Natural killer cell (primary cell): ENCODE measurements at regions not wholly inside any gene's neighbourhood (a gene's known extent, or its start where the extent isn't known, plus 50 kb on each side); places are given as distances from the start of the nearest gene placed in this dataset.

Experiments
- ATAC-seq, 3 donors: fragments of 150-1000 bp in 2 of 3; fragments of 200-7000 bp in 1 of 3; cut with Tn5 transposase; 1 replicate in 1 of 3; 2 replicates in 2 of 3; pipeline ENCODE4 v1.10.0; 2021; ENCODE audit warnings: mild to moderate bottlenecking in 2 of 3, moderate library complexity in 2 of 3
- DNase-seq, 2 donors: peaks; one replicate each; pipeline versions ENCODE4 v3.0.0 to v3.0.0-alpha.2; 2013 to 2021; ENCODE audit warnings: mixed read lengths in 1 of 2
- H3K27ac ChIP-seq: one replicate; pipeline ENCODE4 v1.5.1; 2013; ENCODE audit warnings: mild to moderate bottlenecking, low read length
- H3K27me3 ChIP-seq: one replicate; pipeline ENCODE4 v1.6.1; 2013; ENCODE audit warnings: low read length; ENCODE audit not compliant: control insufficient read depth, insufficient read depth
- H3K36me3 ChIP-seq: one replicate; pipeline ENCODE4 v1.6.1; 2013; ENCODE audit warnings: low read length; ENCODE audit not compliant: control insufficient read depth, insufficient read depth
- H3K4me1 ChIP-seq: one replicate; pipeline ENCODE4 v1.6.1; 2013; ENCODE audit warnings: low read length; ENCODE audit not compliant: control insufficient read depth, insufficient read depth
- H3K4me3 ChIP-seq: one replicate; pipeline ENCODE4 v1.5.1; 2013; ENCODE audit warnings: low read length
- H3K9me3 ChIP-seq: one replicate; pipeline ENCODE4 v1.6.1; 2013; ENCODE audit warnings: low read length; ENCODE audit not compliant: control insufficient read depth, insufficient read depth
- H3K27ac Mint-ChIP-seq, 2 donors: one replicate each; pipeline ENCODE4 v1.8.0; 2022; ENCODE audit warnings: mild to moderate bottlenecking in 2 of 2, mixed read lengths in 2 of 2, moderate library complexity in 1 of 2
- H3K27me3 Mint-ChIP-seq, 2 donors: one replicate each; pipeline ENCODE4 v1.8.0; 2022; ENCODE audit warnings: low read depth in 2 of 2, mixed read lengths in 2 of 2
- H3K36me3 Mint-ChIP-seq: one replicate; pipeline ENCODE4 v1.8.0; 2022; ENCODE audit warnings: mixed read lengths
- H3K4me1 Mint-ChIP-seq, 2 donors: one replicate each; pipeline ENCODE4 v1.8.0; 2022; ENCODE audit warnings: mixed read lengths in 2 of 2
- H3K4me3 Mint-ChIP-seq: one replicate; pipeline ENCODE4 v1.8.0; 2022; ENCODE audit warnings: mild to moderate bottlenecking, moderate library complexity, mixed read lengths
- H3K9me3 Mint-ChIP-seq, 2 donors: one replicate each; pipeline ENCODE4 v1.8.0; 2022; ENCODE audit warnings: mixed read lengths in 2 of 2
- WGBS: methylation state at CpG from one replicate; pipeline ENCODE4 v1.1.7; 2013; ENCODE audit warnings: missing lambda C conversion rate; ENCODE audit not compliant: insufficient coverage; 5-methylcytosine and 5-hydroxymethylcytosine counted together
- intact Hi-C: fragments of 100-400 bp; cut with micrococcal nuclease; formaldehyde crosslinking; loops from one replicate; pipeline ENCODE4 v1.14.2; 2022
- TF ChIP-seq, protein P1 (sequence below): fragments of 200-600 bp; IDR thresholded peaks from one replicate; pipeline ENCODE4 v1.8.0; 2022; ENCODE audit warnings: antibody characterized with exemption

DNA sequence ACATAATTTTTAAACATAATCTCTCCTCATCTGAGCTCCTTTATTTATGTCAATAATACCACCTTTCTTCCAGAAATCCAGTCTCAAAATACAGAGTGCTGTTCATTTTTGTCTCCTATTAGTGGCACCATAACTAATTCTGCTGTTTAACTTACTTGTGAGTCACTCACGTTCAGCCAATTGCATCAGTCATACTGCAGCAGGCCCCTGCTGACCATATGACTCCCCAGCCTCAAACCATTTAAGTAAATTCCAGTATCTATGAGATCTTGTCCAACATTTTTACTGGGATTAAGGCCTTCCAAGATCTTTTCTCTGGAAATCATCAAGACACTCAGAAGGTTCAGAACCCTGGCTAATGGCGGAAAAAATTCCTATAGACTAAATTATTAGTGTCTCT, 982.2 kb upstream of the MAP3K7 start:
- no peak for ATAC-seq
- no peak for DNase-seq
- Mint-ChIP-seq H3K27ac (no peak overlapping the region), H3K36me3 (no peaks in the 10 kb centered on the region), H3K4me1 (no peaks in the 10 kb centered on the region), H3K27me3 (no peaks in the 10 kb centered on the region), H3K4me3 (no peak overlapping the region), H3K9me3 (peaks cover 8 to 9% of the 10 kb centered on the region in 2 donors)
- TF ChIP-seq, protein P1, sequence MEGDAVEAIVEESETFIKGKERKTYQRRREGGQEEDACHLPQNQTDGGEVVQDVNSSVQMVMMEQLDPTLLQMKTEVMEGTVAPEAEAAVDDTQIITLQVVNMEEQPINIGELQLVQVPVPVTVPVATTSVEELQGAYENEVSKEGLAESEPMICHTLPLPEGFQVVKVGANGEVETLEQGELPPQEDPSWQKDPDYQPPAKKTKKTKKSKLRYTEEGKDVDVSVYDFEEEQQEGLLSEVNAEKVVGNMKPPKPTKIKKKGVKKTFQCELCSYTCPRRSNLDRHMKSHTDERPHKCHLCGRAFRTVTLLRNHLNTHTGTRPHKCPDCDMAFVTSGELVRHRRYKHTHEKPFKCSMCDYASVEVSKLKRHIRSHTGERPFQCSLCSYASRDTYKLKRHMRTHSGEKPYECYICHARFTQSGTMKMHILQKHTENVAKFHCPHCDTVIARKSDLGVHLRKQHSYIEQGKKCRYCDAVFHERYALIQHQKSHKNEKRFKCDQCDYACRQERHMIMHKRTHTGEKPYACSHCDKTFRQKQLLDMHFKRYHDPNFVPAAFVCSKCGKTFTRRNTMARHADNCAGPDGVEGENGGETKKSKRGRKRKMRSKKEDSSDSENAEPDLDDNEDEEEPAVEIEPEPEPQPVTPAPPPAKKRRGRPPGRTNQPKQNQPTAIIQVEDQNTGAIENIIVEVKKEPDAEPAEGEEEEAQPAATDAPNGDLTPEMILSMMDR: no peak
- no peaks in the 10 kb centered on the region for H3K36me3 ChIP-seq
- no peaks in the 10 kb centered on the region for H3K4me1 ChIP-seq
- H3K27ac ChIP-seq: no peak overlapping the region
- H3K4me3 ChIP-seq: no peak overlapping the region
- no peaks in the 10 kb centered on the region for H3K27me3 ChIP-seq
- 74% methylated on average over 2 of the region's 2 CpGs for WGBS
- intact Hi-C loops: no loop called here
- no peaks in the 10 kb centered on the region for H3K9me3 ChIP-seq

DNA sequence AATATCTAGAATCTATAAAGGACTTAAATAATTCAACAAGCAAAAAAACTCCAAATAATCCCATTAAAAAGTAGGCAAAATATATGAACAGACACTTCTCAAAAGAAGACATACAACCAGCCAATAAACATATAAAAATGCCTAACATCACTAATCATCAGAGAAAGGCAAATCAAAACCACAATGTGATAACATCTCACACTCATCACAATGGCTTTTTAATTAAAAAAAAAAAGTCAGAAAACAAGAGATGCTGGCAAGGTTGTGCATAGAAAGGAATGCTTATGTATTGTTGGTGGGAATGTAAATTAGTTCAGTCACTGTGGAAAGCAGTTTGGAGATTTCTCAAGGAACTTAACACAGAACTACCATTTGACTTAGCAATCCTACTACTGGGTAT, 979.6 kb upstream of the MAP3K7 start:
- TF ChIP-seq, protein P1: no peak
- DNase-seq (no peak), ATAC-seq (no peak)
- Mint-ChIP-seq H3K4me1 (no peaks in the 10 kb centered on the region), H3K27ac (no peak overlapping the region), H3K4me3 (no peak overlapping the region), H3K36me3 (no peaks in the 10 kb centered on the region), H3K27me3 (no peaks in the 10 kb centered on the region), H3K9me3 (peaks cover 11 to 14% of the 10 kb centered on the region in 2 donors)
- Histone ChIP-seq H3K27ac (no peak overlapping the region), H3K36me3 (no peaks in the 10 kb centered on the region), H3K4me1 (no peaks in the 10 kb centered on the region), H3K9me3 (peaks cover 3% of the 10 kb centered on the region), H3K4me3 (no peak overlapping the region), H3K27me3 (no peaks in the 10 kb centered on the region)
- intact Hi-C loops: no loop called here

DNA sequence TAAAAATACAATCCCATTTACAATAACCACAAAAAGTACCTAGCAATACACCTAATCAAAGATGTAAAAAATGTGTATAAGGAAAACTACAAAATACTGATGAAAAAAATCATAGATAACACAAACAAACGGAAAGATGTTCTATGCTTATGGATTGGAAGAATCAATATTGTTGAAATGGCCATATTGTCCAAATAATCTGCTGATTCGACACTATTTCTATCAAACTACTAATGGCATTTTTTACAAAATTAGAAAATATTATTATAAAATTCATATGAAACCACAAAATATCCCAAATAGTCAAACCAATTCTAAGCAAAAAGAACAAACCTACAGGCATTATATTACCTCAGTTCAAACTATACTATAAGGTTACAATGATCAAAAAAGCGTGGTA, 978.3 kb upstream of the MAP3K7 start:
- Histone ChIP-seq H3K27me3 (no peaks in the 10 kb centered on the region), H3K27ac (no peak overlapping the region), H3K36me3 (no peaks in the 10 kb centered on the region), H3K9me3 (peaks cover 5% of the 10 kb centered on the region), H3K4me1 (no peaks in the 10 kb centered on the region), H3K4me3 (no peak overlapping the region)
- Mint-ChIP-seq H3K36me3 (peaks cover 5% of the 10 kb centered on the region), H3K27ac (no peak overlapping the region), H3K4me1 (no peaks in the 10 kb centered on the region), H3K27me3 (no peaks in the 10 kb centered on the region), H3K4me3 (no peak overlapping the region), H3K9me3 (peaks cover 16 to 19% of the 10 kb centered on the region in 2 donors)
- ATAC-seq (no peak), DNase-seq (no peak)
- intact Hi-C loops: no loop called here
- TF ChIP-seq, protein P1: no peak
- WGBS: 17% methylated on average over 1 of the region's 3 CpGs

DNA sequence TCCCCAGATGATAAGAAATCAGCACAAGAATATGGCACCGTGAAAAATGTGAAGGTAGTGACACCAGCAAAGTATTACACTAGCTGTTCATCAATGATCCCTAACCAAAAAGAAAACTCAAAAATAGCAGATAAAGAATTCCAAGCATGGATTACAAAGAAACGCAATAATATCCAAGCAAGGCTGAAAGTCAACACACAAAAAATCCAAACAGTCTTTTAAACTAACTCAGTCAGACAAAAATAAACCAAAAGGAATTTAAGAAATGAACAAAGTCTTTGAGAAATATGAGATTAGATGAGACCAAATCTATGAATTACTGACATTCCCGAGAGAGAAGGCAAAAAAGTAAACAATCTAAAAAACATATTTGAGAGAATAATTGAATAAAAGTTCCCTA, 976.1 kb upstream of the MAP3K7 start:
- intact Hi-C loops: no loop called here
- Mint-ChIP-seq H3K27me3 (no peaks in the 10 kb centered on the region), H3K36me3 (peaks cover 5% of the 10 kb centered on the region), H3K27ac (no peak overlapping the region), H3K4me3 (no peak overlapping the region), H3K9me3 (peaks cover 18 to 23% of the 10 kb centered on the region in 2 donors), H3K4me1 (no peaks in the 10 kb centered on the region)
- ATAC-seq (no peak), DNase-seq (no peak)
- H3K27ac ChIP-seq: no peak overlapping the region
- no peak overlapping the region for H3K4me3 ChIP-seq
- no peaks in the 10 kb centered on the region for H3K4me1 ChIP-seq
- H3K9me3 ChIP-seq: peaks cover 5% of the 10 kb centered on the region
- TF ChIP-seq, protein P1: no peak
- no peaks in the 10 kb centered on the region for H3K36me3 ChIP-seq
- WGBS: 93% methylated on average over 1 of the region's 3 CpGs
- no peaks in the 10 kb centered on the region for H3K27me3 ChIP-seq
